Mammary epithelial cell (primary cell): ENCODE measurements at regions not wholly inside any gene's neighbourhood (a gene's known extent, or its start where the extent isn't known, plus 50 kb on each side); places are given as distances from the start of the nearest gene placed in this dataset.

Source experiments
- CTCF ChIP-seq, 2 donors: IDR thresholded peaks in 1 of 2; conservative IDR thresholded peaks in 1 of 2; 2 replicates each; pipeline ENCODE4 v1.5.1; 2011 to 2012; ENCODE audit warnings: inconsistent platforms in 2 of 2, low read length in 2 of 2, mild to moderate bottlenecking in 2 of 2, control low read depth in 1 of 2, low read depth in 1 of 2; ENCODE audit not compliant: insufficient read depth in 1 of 2; ENCODE audit errors: extremely low read depth in 1 of 2
- EZH2 ChIP-seq: IDR thresholded peaks from 2 replicates; pipeline ENCODE4 v1.6.1; 2012; ENCODE audit warnings: low read length, inconsistent platforms, borderline replicate concordance

- TF ChIP-seq CTCF (conservative IDR thresholded peaks at IDR 0.05 in 1 of 2, IDR thresholded peaks at IDR 0.05 in 1 of 2; ENCODE audit: extremely low read depth in 1 of 2, insufficient read depth in 1 of 2, low read depth in 1 of 2, low read length in 2 of 2) (no peak), EZH2 (no peak)
Observed at GRCh38 chr10:30750971-30751677, 121.6 kb upstream of the LYZL2 start.
